ENCODE measurements at regions not wholly inside any gene's neighbourhood (a gene's known extent, or its start where the extent isn't known, plus 50 kb on each side); places are given as distances from the start of the nearest gene placed in this dataset.

DNA sequence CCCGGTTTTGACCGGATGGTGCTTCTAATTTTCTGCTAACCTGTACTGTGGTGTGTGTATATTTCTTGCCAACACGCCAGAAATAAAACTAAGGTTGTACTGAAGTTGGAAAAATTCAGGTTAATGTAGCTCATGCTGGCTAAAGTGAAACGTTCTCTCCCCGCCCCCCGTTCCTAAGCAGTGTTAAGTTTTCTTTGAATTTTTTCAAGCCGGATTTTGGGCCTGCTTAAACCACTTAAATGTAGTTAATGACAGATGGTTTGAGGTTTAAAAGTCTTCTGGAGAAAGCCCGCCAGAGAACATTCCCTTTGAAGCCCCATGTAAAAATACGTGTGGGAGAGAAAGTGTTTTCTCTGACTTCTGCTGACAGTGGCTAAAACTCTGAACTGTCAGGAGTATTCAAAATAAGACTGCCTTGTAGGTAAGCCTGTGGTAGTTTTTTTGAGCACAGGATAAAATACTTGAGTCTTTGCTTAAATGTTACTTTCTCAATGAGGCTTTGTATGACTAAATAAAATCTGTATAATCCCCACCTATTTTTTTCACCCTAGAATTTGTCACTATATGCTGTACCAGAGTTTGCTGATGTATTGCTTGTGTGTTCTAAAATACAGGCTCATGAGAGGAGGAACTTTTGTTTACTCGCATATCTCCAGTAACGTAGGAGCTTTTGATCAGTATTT is 101.3 kb downstream of the OR2B2 start:
- ATAC-seq (no peak), FAIRE-seq (no peak), DNase-seq (ENCODE audit: low read depth in 1 of 2, low spot score in 1 of 2) (no peak)
- TF ChIP-seq MAFK (IDR thresholded peaks at IDR 0.05; ENCODE audit: partially characterized antibody) (peak; percentile 37), MAZ (IDR thresholded peaks at IDR 0.05; ENCODE audit: borderline replicate concordance, low read depth, low read length) (no peak)
- Histone ChIP-seq H3K4me2 (peak overlapping the region; percentile 66), H3K4me1 (peaks cover 28% of the 10 kb centered on the region; the same call in 2 of the 3 replicates), H3K9me3 (no peaks in the 10 kb centered on the region), H3K4me3 (peak overlapping the region; percentile 53), H3K27ac (peak overlapping the region; percentile 83 to 99)
- CTCF ChIA-PET, result interaction anchor here (5.6 kb wide), 1 partner anchor 85 kb away, joined by 28 read pairs; no protein-coding TSS in a partner anchor
- POLR2A ChIA-PET, result interaction anchor here (1.3 to 7.3 kb wide), 10 partner anchors 11 to 664 kb away, joined by 3 to 270 read pairs (median 18); a partner anchor contains a TSS
- WGBS (ENCODE audit: missing lambda C conversion rate), result 5% methylated on average over 11 of the region's 11 CpGs

DNA sequence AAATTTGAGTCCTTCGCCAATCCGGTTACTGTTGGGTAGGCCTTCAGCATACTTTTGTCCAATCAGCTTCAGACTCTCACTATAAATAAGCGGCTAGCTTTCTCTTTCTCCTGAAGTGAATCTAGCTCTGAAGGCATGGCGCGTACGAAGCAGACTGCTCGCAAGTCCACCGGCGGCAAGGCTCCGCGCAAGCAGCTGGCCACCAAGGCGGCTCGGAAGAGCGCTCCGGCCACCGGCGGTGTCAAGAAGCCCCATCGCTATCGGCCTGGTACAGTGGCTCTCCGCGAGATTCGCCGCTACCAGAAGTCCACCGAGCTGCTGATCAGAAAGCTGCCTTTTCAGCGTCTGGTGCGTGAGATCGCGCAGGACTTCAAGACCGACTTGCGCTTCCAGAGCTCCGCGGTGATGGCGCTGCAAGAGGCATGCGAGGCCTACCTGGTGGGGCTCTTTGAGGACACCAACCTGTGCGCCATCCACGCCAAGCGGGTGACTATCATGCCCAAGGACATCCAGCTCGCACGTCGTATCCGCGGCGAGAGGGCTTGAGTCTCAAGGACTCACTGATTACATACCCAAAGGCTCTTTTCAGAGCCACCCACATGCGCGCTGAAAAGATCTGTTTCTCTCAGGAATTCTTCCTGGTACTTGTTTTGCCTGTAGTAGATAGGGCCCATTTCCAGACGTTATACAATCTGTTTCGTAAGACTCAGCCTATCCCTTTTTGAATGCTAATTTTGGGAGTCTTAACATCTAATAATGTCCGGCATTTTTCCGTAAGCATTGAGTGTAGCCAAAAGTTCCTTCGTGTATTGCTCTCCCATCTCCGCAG is 102.0 kb downstream of the OR2B2 start:
- H3K4me3 ChIP-seq, result peak overlapping the region; percentile 53
- FAIRE-seq (no peak), ATAC-seq (peak; percentile 58 to 59), DNase-seq (ENCODE audit: low read depth in 1 of 2, low spot score in 1 of 2) (peak; percentile 80 to 95)
- TF ChIP-seq, protein P1, sequence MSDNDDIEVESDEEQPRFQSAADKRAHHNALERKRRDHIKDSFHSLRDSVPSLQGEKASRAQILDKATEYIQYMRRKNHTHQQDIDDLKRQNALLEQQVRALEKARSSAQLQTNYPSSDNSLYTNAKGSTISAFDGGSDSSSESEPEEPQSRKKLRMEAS (IDR thresholded peaks at IDR 0.05), result peak; percentile 63
- TF ChIP-seq, protein P2, sequence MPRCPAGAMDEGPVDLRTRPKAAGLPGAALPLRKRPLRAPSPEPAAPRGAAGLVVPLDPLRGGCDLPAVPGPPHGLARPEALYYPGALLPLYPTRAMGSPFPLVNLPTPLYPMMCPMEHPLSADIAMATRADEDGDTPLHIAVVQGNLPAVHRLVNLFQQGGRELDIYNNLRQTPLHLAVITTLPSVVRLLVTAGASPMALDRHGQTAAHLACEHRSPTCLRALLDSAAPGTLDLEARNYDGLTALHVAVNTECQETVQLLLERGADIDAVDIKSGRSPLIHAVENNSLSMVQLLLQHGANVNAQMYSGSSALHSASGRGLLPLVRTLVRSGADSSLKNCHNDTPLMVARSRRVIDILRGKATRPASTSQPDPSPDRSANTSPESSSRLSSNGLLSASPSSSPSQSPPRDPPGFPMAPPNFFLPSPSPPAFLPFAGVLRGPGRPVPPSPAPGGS (IDR thresholded peaks at IDR 0.05), result peak; percentile 95
- TF ChIP-seq SREBF2 (IDR thresholded peaks at IDR 0.05) (no peak), MYC (IDR thresholded peaks at IDR 0.05; ENCODE audit: borderline replicate concordance, low read length) (no peak), GATA3 (IDR thresholded peaks at IDR 0.05; ENCODE audit: borderline replicate concordance) (no peak), USF2 (IDR thresholded peaks at IDR 0.05) (no peak), NR3C1 (IDR thresholded peaks at IDR 0.05) (no peak), MAZ (IDR thresholded peaks at IDR 0.05; ENCODE audit: borderline replicate concordance, low read depth, low read length) (no peak), JUNB (IDR thresholded peaks at IDR 0.05) (no peak), BHLHE40 (IDR thresholded peaks at IDR 0.05; ENCODE audit: low read depth, low read length) (no peak), TP53 (CRISPR knock-in tag; IDR thresholded peaks at IDR 0.05) (no peak), FOXS1 (CRISPR knock-in tag; IDR thresholded peaks at IDR 0.05) (no peak), POLR2A (IDR thresholded peaks at IDR 0.05; ENCODE audit: low read length) (peak; percentile 97), CHD4 (IDR thresholded peaks at IDR 0.05; ENCODE audit: borderline replicate concordance) (no peak), JUN (IDR thresholded peaks at IDR 0.05) (peak; percentile 86 to 98), PBX3 (IDR thresholded peaks at IDR 0.05) (peak; percentile 53; the same call in 1 of the 2 replicates), TFCP2L1 (CRISPR knock-in tag; IDR thresholded peaks at IDR 0.05) (no peak), HEYL (CRISPR knock-in tag; IDR thresholded peaks at IDR 0.05) (no peak), ZNF302 (CRISPR knock-in tag; IDR thresholded peaks at IDR 0.05) (no peak), PHF8 (IDR thresholded peaks at IDR 0.05; ENCODE audit: borderline replicate concordance, low read depth) (peak; percentile 35; the same call in 1 of the 2 replicates), ZFP36 (IDR thresholded peaks at IDR 0.05; ENCODE audit: borderline replicate concordance, partially characterized antibody) (no peak), KDM5A (IDR thresholded peaks at IDR 0.05) (0 out of 2 replicates have a peak, but pooled peaks have one; percentile 23)
- TF ChIP-seq, protein P3, sequence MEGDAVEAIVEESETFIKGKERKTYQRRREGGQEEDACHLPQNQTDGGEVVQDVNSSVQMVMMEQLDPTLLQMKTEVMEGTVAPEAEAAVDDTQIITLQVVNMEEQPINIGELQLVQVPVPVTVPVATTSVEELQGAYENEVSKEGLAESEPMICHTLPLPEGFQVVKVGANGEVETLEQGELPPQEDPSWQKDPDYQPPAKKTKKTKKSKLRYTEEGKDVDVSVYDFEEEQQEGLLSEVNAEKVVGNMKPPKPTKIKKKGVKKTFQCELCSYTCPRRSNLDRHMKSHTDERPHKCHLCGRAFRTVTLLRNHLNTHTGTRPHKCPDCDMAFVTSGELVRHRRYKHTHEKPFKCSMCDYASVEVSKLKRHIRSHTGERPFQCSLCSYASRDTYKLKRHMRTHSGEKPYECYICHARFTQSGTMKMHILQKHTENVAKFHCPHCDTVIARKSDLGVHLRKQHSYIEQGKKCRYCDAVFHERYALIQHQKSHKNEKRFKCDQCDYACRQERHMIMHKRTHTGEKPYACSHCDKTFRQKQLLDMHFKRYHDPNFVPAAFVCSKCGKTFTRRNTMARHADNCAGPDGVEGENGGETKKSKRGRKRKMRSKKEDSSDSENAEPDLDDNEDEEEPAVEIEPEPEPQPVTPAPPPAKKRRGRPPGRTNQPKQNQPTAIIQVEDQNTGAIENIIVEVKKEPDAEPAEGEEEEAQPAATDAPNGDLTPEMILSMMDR (IDR thresholded peaks at IDR 0.05), result no peak
- TF ChIP-seq, protein P4, sequence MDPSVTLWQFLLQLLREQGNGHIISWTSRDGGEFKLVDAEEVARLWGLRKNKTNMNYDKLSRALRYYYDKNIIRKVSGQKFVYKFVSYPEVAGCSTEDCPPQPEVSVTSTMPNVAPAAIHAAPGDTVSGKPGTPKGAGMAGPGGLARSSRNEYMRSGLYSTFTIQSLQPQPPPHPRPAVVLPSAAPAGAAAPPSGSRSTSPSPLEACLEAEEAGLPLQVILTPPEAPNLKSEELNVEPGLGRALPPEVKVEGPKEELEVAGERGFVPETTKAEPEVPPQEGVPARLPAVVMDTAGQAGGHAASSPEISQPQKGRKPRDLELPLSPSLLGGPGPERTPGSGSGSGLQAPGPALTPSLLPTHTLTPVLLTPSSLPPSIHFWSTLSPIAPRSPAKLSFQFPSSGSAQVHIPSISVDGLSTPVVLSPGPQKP (IDR thresholded peaks at IDR 0.05; ENCODE audit: low read depth, low read length), result no peak
- under 1% methylated on average over 16 of the region's 51 CpGs for WGBS (ENCODE audit: missing lambda C conversion rate)
- H3K27ac ChIP-seq, result peak overlapping the region; percentile 83 to 99
- CTCF ChIA-PET, result interaction anchor here (0.8 to 5.6 kb wide), 2 partner anchors 62 to 86 kb away, joined by 3 to 28 read pairs; a partner anchor contains a TSS
- POLR2A ChIA-PET, result interaction anchor here (0.7 to 7.3 kb wide), 19 partner anchors 8 to 1784 kb away, joined by 3 to 270 read pairs (median 4); a partner anchor contains a TSS
- peak overlapping the region; percentile 66 for H3K4me2 ChIP-seq
- no peaks in the 10 kb centered on the region for H3K9me3 ChIP-seq
- H3K4me1 ChIP-seq, result peaks cover 28% of the 10 kb centered on the region; the same call in 2 of the 3 replicates
